ENCODE measurements at regions not wholly inside any gene's neighbourhood (a gene's known extent, or its start where the extent isn't known, plus 50 kb on each side); places are given as distances from the start of the nearest gene placed in this dataset.
A peak's percentile ranks its signal among the peaks of the same experiment; 100 is the strongest.

GRCh38 chr4:54554339-54554990 is 103.3 kb upstream of the KIT start:
- no peak for DNase-seq
- Mint-ChIP-seq H3K4me3 (no peak overlapping the region), H3K27ac (no peak overlapping the region), H3K27me3 (no peaks in the 10 kb centered on the region), H3K9me3 (no peaks in the 10 kb centered on the region), H3K36me3 (no peaks in the 10 kb centered on the region), H3K4me1 (no peaks in the 10 kb centered on the region)
- CTCF ChIA-PET: no interaction called here

DNA sequence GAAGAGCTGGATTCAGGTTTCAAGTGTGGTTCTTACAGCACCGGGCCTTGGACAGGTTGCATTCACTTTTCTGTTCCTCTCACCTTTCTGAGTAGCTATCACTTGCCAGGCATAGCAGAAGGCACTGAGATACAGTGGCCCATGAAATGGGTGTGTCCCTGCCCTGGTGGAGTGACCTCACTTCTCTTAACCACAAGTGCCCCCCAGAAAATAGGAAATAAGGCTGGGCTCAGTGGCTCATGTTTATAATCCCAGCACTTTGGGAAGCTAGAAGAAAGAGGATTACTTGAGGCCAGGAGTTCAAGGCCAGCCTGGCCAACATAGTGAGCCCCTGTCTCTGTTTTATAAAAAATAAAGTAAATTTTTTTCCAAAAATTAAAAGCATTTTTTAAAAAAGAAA is 101.7 kb upstream of the KIT start:
- Mint-ChIP-seq H3K4me1 (no peaks in the 10 kb centered on the region), H3K9me3 (no peaks in the 10 kb centered on the region), H3K36me3 (no peaks in the 10 kb centered on the region), H3K27ac (no peak overlapping the region), H3K4me3 (no peak overlapping the region), H3K27me3 (no peaks in the 10 kb centered on the region)
- CTCF ChIA-PET: interaction anchor here (1.7 kb wide), 1 partner anchor 17 kb away, joined by 3 read pairs; no protein-coding TSS in a partner anchor
- no peak for DNase-seq

- H3K27ac Mint-ChIP-seq: no peak overlapping the region
- H3K9me3 Mint-ChIP-seq: no peaks in the 10 kb centered on the region
- no peaks in the 10 kb centered on the region for H3K36me3 Mint-ChIP-seq
- H3K4me1 Mint-ChIP-seq: no peaks in the 10 kb centered on the region
- H3K4me3 Mint-ChIP-seq: no peak overlapping the region
- H3K27me3 Mint-ChIP-seq: no peaks in the 10 kb centered on the region
- CTCF ChIA-PET: interaction anchor here (1.7 kb wide), 1 partner anchor 18 kb away, joined by 3 read pairs; no protein-coding TSS in a partner anchor
- DNase-seq: no peak
Measured at GRCh38 chr4:54556587-54556986, 101.2 kb upstream of the KIT start.

- H3K27ac Mint-ChIP-seq: no peak overlapping the region
- DNase-seq: no peak
- no peaks in the 10 kb centered on the region for H3K9me3 Mint-ChIP-seq
Measured at GRCh38 chr4:54558889-54559677, 98.7 kb upstream of the KIT start.

GRCh38 chr4:54560513-54560912 is 97.2 kb upstream of the KIT start:
- CTCF ChIA-PET: no interaction called here

More at GRCh38 chr4:54558889-54559677, 98.7 kb upstream of the KIT start:
- Mint-ChIP-seq H3K4me3 (no peak overlapping the region), H3K36me3 (no peaks in the 10 kb centered on the region), H3K27me3 (no peaks in the 10 kb centered on the region), H3K4me1 (no peaks in the 10 kb centered on the region)
- CTCF ChIA-PET: no interaction called here

DNA sequence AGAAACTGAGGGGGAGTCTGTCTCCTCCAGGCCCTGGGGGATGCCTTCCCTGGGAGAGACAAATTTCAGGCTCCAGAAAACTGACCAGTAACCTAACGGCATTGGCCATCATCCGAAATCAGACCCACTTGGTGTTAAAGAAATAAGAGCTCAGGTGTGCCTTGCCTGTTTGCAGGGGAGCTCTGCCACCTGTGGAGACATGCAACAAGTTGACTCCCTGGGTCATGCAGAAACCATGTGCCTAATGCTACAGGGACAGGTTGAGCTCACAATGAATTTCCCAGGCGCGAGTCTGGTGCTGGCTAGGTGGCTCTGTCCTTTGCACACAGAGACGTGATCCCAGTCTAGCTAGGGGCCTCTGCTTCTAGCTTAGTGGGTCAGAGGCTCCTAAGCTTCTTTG is 95.8 kb upstream of the KIT start:
- H3K36me3 Mint-ChIP-seq: no peaks in the 10 kb centered on the region
- no peak for DNase-seq
- H3K9me3 Mint-ChIP-seq: no peaks in the 10 kb centered on the region
- CTCF ChIA-PET: no interaction called here
- no peak overlapping the region for H3K4me3 Mint-ChIP-seq
- no peak overlapping the region for H3K27ac Mint-ChIP-seq
- peaks cover 7% of the 10 kb centered on the region for H3K4me1 Mint-ChIP-seq
- no peaks in the 10 kb centered on the region for H3K27me3 Mint-ChIP-seq

More at GRCh38 chr4:54560513-54560912, 97.2 kb upstream of the KIT start:
- Mint-ChIP-seq H3K27ac (no peak overlapping the region), H3K9me3 (no peaks in the 10 kb centered on the region), H3K36me3 (no peaks in the 10 kb centered on the region), H3K27me3 (no peaks in the 10 kb centered on the region), H3K4me3 (no peak overlapping the region), H3K4me1 (no peaks in the 10 kb centered on the region)
- DNase-seq: no peak

GRCh38 chr4:54566608-54567007 is 91.1 kb upstream of the KIT start:
- CTCF ChIA-PET: no interaction called here
- Mint-ChIP-seq H3K4me1 (peaks cover 7% of the 10 kb centered on the region), H3K4me3 (no peak overlapping the region), H3K36me3 (no peaks in the 10 kb centered on the region), H3K27me3 (peaks cover 3% of the 10 kb centered on the region), H3K27ac (no peak overlapping the region), H3K9me3 (no peaks in the 10 kb centered on the region)
- DNase-seq: peak; percentile 23

- peaks cover 3% of the 10 kb centered on the region for H3K27me3 Mint-ChIP-seq
- DNase-seq: no peak
- no peak overlapping the region for H3K27ac Mint-ChIP-seq
- no peaks in the 10 kb centered on the region for H3K9me3 Mint-ChIP-seq
- no peak overlapping the region for H3K4me3 Mint-ChIP-seq
- CTCF ChIA-PET: no interaction called here
- peaks cover 7% of the 10 kb centered on the region for H3K4me1 Mint-ChIP-seq
- no peaks in the 10 kb centered on the region for H3K36me3 Mint-ChIP-seq
Measured at GRCh38 chr4:54567327-54567726, 90.4 kb upstream of the KIT start.

DNA sequence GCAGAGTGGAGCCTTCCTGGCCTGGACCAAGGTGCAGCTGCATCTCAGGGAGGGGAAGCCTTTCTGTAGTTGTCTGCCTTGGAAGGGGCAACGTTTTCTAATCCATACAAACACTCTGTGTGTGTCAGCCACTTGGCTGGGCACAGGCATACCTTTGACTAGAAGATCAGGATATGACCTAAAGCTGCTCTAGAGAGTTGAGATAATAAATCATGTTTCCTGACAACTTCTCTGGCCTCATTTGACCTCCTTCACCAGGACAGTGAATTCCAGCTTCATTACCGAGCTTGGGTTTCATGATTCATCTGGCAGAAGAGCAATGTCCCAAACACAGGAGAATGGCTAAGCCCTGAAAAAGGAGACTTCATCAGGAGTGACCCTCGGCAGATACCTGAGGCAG is 89.6 kb upstream of the KIT start:
- Mint-ChIP-seq H3K27ac (no peak overlapping the region), H3K4me3 (no peak overlapping the region), H3K4me1 (peaks cover 7% of the 10 kb centered on the region), H3K9me3 (no peaks in the 10 kb centered on the region), H3K36me3 (no peaks in the 10 kb centered on the region), H3K27me3 (peaks cover 3% of the 10 kb centered on the region)
- DNase-seq: no peak
- CTCF ChIA-PET: no interaction called here

DNA sequence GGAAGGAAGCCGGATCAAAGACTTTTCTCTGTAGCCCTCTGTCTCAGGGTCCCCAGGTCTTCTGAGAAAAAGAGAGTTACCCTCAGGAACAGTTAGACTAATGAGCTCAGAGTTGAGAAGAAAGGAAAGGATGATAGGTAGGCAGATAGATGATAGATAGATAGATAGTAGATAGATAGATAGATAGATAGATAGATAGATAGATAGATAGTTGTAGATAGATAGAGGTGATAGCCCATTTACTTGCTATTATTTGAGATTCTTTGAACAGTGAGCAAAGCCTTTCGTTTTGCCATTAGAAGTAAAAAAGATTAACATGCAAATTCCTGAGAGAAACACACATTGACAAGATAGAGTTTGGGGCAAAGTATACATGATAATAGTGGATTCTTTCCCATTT is 86.9 kb upstream of the KIT start:
- H3K4me3 Mint-ChIP-seq: no peak overlapping the region
- no peak overlapping the region for H3K27ac Mint-ChIP-seq
- DNase-seq: no peak
- peaks cover 7% of the 10 kb centered on the region for H3K4me1 Mint-ChIP-seq
- no peaks in the 10 kb centered on the region for H3K9me3 Mint-ChIP-seq
- H3K27me3 Mint-ChIP-seq: peaks cover 3% of the 10 kb centered on the region
- CTCF ChIA-PET: no interaction called here
- no peaks in the 10 kb centered on the region for H3K36me3 Mint-ChIP-seq

DNA sequence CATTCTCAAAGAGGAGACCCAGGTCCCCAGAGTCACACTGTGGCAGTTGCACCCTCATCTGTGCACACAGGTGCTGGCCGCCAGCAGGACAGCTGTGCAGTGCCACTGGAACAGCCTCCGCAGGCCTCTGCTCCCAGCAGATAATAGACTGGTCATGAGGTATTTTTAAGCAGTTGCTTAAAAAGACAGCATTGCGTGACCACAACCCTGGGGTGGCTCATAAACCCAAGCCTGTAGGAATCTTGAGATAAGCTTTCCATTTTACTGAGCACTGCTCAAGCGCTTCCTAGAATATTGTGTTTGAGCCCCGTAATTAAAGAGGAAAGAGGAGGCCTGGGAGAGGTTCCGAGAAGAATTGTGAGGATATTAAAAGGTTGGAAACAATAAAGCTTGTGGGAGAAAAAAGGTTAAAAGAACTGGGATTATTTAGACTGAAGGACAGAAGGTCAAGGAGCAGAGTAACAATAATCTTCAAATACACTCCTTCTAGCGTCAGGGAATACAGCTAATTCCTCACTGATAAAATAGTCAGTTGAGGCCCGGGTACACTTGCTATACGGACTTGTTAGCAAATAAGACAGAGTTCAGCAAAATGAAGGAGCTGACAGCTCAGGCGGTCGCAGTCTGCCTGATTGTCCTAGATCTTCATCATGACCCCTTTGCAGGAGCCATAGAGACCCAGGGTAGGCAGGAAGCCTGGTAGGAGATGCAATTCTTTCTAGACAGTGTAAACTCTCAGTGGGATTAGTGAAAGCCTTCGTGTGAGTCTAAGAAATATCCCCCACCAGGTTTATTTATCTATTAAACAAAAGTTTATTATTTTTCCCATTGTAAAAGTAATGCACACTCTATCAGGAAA is 86.2 kb upstream of the KIT start:
- H3K9me3 Mint-ChIP-seq: no peaks in the 10 kb centered on the region
- H3K4me1 Mint-ChIP-seq: peaks cover 4% of the 10 kb centered on the region
- H3K4me3 Mint-ChIP-seq: no peak overlapping the region
- H3K27me3 Mint-ChIP-seq: peaks cover 3% of the 10 kb centered on the region
- CTCF ChIA-PET: no interaction called here
- no peaks in the 10 kb centered on the region for H3K36me3 Mint-ChIP-seq
- H3K27ac Mint-ChIP-seq: no peak overlapping the region
- DNase-seq: no peak

GRCh38 chr4:54572152-54572542 is 85.6 kb upstream of the KIT start:
- Mint-ChIP-seq H3K9me3 (no peaks in the 10 kb centered on the region), H3K27me3 (peaks cover 3% of the 10 kb centered on the region), H3K4me1 (no peaks in the 10 kb centered on the region), H3K4me3 (no peak overlapping the region), H3K36me3 (no peaks in the 10 kb centered on the region), H3K27ac (no peak overlapping the region)
- CTCF ChIA-PET: no interaction called here
- no peak for DNase-seq

GRCh38 chr4:54574500-54574899 is 83.3 kb upstream of the KIT start:
- Mint-ChIP-seq H3K9me3 (no peaks in the 10 kb centered on the region), H3K27ac (no peak overlapping the region), H3K4me1 (no peaks in the 10 kb centered on the region), H3K4me3 (no peak overlapping the region), H3K27me3 (no peaks in the 10 kb centered on the region), H3K36me3 (no peaks in the 10 kb centered on the region)
- DNase-seq: no peak
- CTCF ChIA-PET: no interaction called here

- H3K9me3 Mint-ChIP-seq: no peaks in the 10 kb centered on the region
- CTCF ChIA-PET: interaction anchor here (0.6 kb wide), 1 partner anchor 89 kb away, joined by 3 read pairs; no protein-coding TSS in a partner anchor
- no peak overlapping the region for H3K27ac Mint-ChIP-seq
- H3K27me3 Mint-ChIP-seq: no peaks in the 10 kb centered on the region
- H3K36me3 Mint-ChIP-seq: no peaks in the 10 kb centered on the region
- H3K4me3 Mint-ChIP-seq: no peak overlapping the region
- DNase-seq: no peak
- no peaks in the 10 kb centered on the region for H3K4me1 Mint-ChIP-seq
Measured at GRCh38 chr4:54575919-54576318, 81.8 kb upstream of the KIT start.
